CMK (cell line): ENCODE measurements at regions not wholly inside any gene's neighbourhood (a gene's known extent, or its start where the extent isn't known, plus 50 kb on each side); places are given as distances from the start of the nearest gene placed in this dataset.

Source experiments
- DNase-seq: peaks from one replicate; pipeline ENCODE4 v3.0.0-alpha.2; 2010; ENCODE audit warnings: low read depth

GRCh38 chrX:125003746-125004446 is 315.8 kb upstream of the TEX13C start:
- DNase-seq, result no peak

DNA sequence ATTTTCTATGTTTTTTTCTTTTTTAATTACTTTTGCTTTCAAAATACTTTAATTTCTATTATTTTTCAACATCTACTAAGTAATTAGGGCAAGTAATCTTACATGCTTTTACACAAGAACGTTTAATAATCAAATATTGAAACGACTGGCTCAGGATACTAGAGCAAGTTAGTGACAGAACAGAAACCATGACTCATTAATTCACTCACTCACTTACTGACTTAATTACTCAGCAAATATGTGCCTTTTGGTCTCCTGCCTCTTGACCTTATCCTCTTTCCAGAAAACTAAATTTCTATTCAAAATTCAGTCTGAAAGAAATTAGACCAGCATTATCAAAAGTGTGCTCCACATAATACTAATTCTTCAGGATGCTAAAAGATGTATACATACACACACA is 314.9 kb upstream of the TEX13C start:
- no peak for DNase-seq

- DNase-seq, result no peak
These were observed 313.8 kb upstream of the TEX13C start for GRCh38 chrX:125005863-125006262.

DNA sequence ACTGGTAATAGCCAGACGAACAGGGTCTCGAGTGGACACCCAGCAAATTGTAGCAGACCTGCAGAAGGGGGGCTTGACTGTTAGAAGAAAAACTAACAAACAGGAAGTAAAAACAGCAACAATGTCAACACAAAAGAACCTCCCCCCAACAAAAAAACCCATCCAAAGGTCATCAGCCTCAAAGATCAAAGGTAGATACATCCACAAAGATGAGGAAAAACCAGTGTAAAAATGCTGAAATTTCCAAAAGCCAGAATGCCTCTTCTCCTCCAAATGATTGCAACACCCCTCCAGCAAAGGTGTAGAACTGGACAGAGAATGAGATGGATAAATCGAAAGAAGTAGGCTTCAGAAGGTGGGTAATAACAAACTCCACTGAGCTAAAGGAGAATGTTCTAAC is 313.0 kb upstream of the TEX13C start:
- no peak for DNase-seq

- no peak for DNase-seq
These were observed 307.1 kb upstream of the TEX13C start for GRCh38 chrX:125012585-125012984.

DNA sequence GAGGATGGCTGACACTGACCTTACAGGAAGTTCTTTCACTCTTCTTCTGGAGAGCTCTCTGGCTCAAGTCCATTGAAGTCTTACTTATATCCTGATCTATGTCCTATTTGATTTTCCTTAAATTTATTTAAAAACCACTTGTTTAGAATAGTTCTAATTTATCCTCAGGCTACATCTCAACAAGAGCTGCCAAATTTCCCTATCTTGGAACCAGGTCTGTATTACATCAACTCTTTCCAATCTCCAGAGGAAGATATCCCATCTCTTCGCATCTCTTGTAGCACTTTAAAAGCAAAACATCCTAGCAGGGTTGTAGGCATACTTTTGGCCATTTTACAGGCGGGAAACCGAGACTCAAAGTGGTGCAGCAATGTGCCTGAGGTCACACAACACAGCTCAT is 290.5 kb upstream of the TEX13C start:
- DNase-seq, result no peak
